HG03460 (cell line): ENCODE measurements at regions not wholly inside any gene's neighbourhood (a gene's known extent, or its start where the extent isn't known, plus 50 kb on each side); places are given as distances from the start of the nearest gene placed in this dataset.
"Not testable (repeated sequence)": the region's sequence is repeated elsewhere in the genome, so short reads cannot be mapped to it uniquely, and the experiment has no call there.

ENCODE experiments used
- ATAC-seq: cut with Tn5 transposase; IDR thresholded peaks from one replicate; pipeline ENCODE4 v1.9.1; 2021; ENCODE audit not compliant: unreplicated experiment

- no peak for ATAC-seq
Observed at GRCh38 chr1:60863131-60863530, 219.2 kb upstream of the NFIA start.

- ATAC-seq, result no peak
Observed at GRCh38 chr1:60861961-60862567, 220.3 kb upstream of the NFIA start.

- ATAC-seq, result no peak
Observed at GRCh38 chr1:60859111-60859510, 223.2 kb upstream of the NFIA start.

- ATAC-seq, result no peak
Observed at GRCh38 chr1:60857851-60858250, 224.5 kb upstream of the NFIA start.

GRCh38 chr1:60850084-60850483 is 232.3 kb upstream of the NFIA start:
- no peak for ATAC-seq

GRCh38 chr1:60849401-60849800 is 233.0 kb upstream of the NFIA start:
- ATAC-seq, result no peak

GRCh38 chr1:60848583-60849188 is 233.7 kb upstream of the NFIA start:
- no peak for ATAC-seq

GRCh38 chr1:60847855-60848582 is 234.3 kb upstream of the NFIA start:
- ATAC-seq, result no peak

- ATAC-seq, result no peak
Observed at GRCh38 chr1:60847391-60847790, 235.0 kb upstream of the NFIA start.

GRCh38 chr1:60845659-60846058 is 236.7 kb upstream of the NFIA start:
- not testable (repeated sequence) for ATAC-seq

- no peak for ATAC-seq
Observed at GRCh38 chr1:60842304-60842703, 240.1 kb upstream of the NFIA start.

GRCh38 chr1:60841116-60842046 is 241.0 kb upstream of the NFIA start:
- no peak for ATAC-seq

GRCh38 chr1:60840476-60840875 is 241.9 kb upstream of the NFIA start:
- ATAC-seq, result not testable (repeated sequence)

- ATAC-seq, result no peak
Observed at GRCh38 chr1:60835649-60836048, 246.7 kb upstream of the NFIA start.

GRCh38 chr1:60833173-60833572 is 249.2 kb upstream of the NFIA start:
- no peak for ATAC-seq

- no peak for ATAC-seq
Observed at GRCh38 chr1:60832367-60832766, 250.0 kb upstream of the NFIA start.

- ATAC-seq, result no peak
Observed at GRCh38 chr1:60831780-60832179, 250.6 kb upstream of the NFIA start.

GRCh38 chr1:60828944-60829343 is 253.4 kb upstream of the NFIA start:
- no peak for ATAC-seq

GRCh38 chr1:60826320-60827094 is 255.9 kb upstream of the NFIA start:
- no peak for ATAC-seq

- ATAC-seq, result no peak
Observed at GRCh38 chr1:60825593-60825992, 256.8 kb upstream of the NFIA start.

- no peak for ATAC-seq
Observed at GRCh38 chr1:60823151-60823550, 259.2 kb upstream of the NFIA start.
